SK-N-SH (cell line): ENCODE measurements at regions not wholly inside any gene's neighbourhood (a gene's known extent, or its start where the extent isn't known, plus 50 kb on each side); places are given as distances from the start of the nearest gene placed in this dataset.

Source experiments
- CTCF ChIA-PET: fragments of 300-600, 350-600 bp; formaldehyde crosslinking; extraction: SDS; loops from one replicate; lab custom pipeline; 2021; lab: Yijun Ruan, JAX
- POLR2A ChIA-PET: fragments of 350-600 bp; sonication (Branson Sonifier 250); formaldehyde crosslinking; extraction: SDS; loops from one replicate; lab custom pipeline; 2020; ENCODE audit warnings: antibody characterized with exemption, inconsistent platforms; lab: Yijun Ruan, JAX
- DNase-seq: peaks from one replicate; pipeline ENCODE4 v3.0.0; 2012
- H2AFZ ChIP-seq: fragments of 200-600 bp; sonication (generic); 2 replicates; pipeline ENCODE4 v1.8.1; 2016; ENCODE audit warnings: antibody characterized with exemption, mild to moderate bottlenecking, low read depth
- H3F3A ChIP-seq: fragments of 200-600 bp; sonication (generic); replicated peaks from 2 replicates; pipeline ENCODE3; 2016; ENCODE audit warnings: antibody characterized with exemption, mild to moderate bottlenecking; ENCODE audit not compliant: insufficient read depth
- H3K27ac ChIP-seq, 2 experiments: fragments of 200-500 bp in 1 of 2; fragments of 200-600 bp in 1 of 2; sonication (Bioruptor generic) in 1 of 2; sonication (generic), shearing (Covaris generic) in 1 of 2; 2 replicates each; pipeline versions ENCODE4 v1.5.1 to v1.6.1; 2014 to 2016; ENCODE audit warnings: low read depth in 2 of 2, inconsistent platforms in 1 of 2, low read length in 1 of 2, mild to moderate bottlenecking in 1 of 2, mixed read lengths in 1 of 2
- H3K27me3 ChIP-seq: fragments of 200-600 bp; sonication (generic), shearing (Covaris generic); 2 replicates; pipeline ENCODE4 v1.6.1; 2016; ENCODE audit warnings: mixed run types; ENCODE audit not compliant: insufficient read depth
- H3K36me3 ChIP-seq, 2 experiments: fragments of 200-500 bp in 1 of 2; fragments of 200-600 bp in 1 of 2; sonication (Bioruptor generic) in 1 of 2; sonication (generic) in 1 of 2; replicated peaks in 1 of 2; 2 replicates each; pipeline versions ENCODE3 to v1.5.1; 2014 to 2016; ENCODE audit warnings: low read length in 1 of 2, mild to moderate bottlenecking in 1 of 2; ENCODE audit not compliant: insufficient read depth in 2 of 2, control insufficient read depth in 1 of 2
- H3K4me1 ChIP-seq, 2 experiments: fragments of 200-500 bp in 1 of 2; fragments of 200-600 bp in 1 of 2; sonication (Bioruptor generic) in 1 of 2; sonication (generic), shearing (Covaris generic) in 1 of 2; 2 replicates each; pipeline versions ENCODE4 v1.5.1 to v1.6.1; 2014 to 2016; ENCODE audit warnings: low read depth in 1 of 2, low read length in 1 of 2, mixed run types in 1 of 2; ENCODE audit not compliant: insufficient read depth in 2 of 2, control insufficient read depth in 1 of 2
- H3K4me2 ChIP-seq: fragments of 200-600 bp; sonication (generic), shearing (Covaris generic); 2 replicates; pipeline ENCODE4 v1.6.1; 2017; ENCODE audit warnings: mixed run types
- H3K4me3 ChIP-seq, 2 experiments: fragments of 200-500 bp in 1 of 2; fragments of 200-600 bp in 1 of 2; sonication (Bioruptor generic) in 1 of 2; sonication (generic), shearing (Covaris generic) in 1 of 2; 2 replicates each; pipeline versions ENCODE4 v1.5.1 to v1.8.1; 2014 to 2016; ENCODE audit warnings: low read depth in 2 of 2, inconsistent platforms in 1 of 2, low read length in 1 of 2, mild to moderate bottlenecking in 1 of 2, mixed read lengths in 1 of 2, moderate library complexity in 1 of 2
- H3K79me2 ChIP-seq: fragments of 200-600 bp; sonication (generic); 2 replicates; pipeline ENCODE4 v1.8.1; 2017; ENCODE audit warnings: mild to moderate bottlenecking; ENCODE audit not compliant: insufficient read depth
- H3K9ac ChIP-seq: fragments of 200-600 bp; sonication (generic); 2 replicates; pipeline ENCODE4 v1.6.1; 2017; ENCODE audit warnings: mixed run types
- H3K9me2 ChIP-seq: fragments of 200-600 bp; sonication (generic); 2 replicates; pipeline ENCODE4 v1.6.1; 2017; ENCODE audit warnings: mixed run types
- H3K9me3 ChIP-seq: fragments of 200-600 bp; sonication (generic); 2 replicates; pipeline ENCODE4 v1.6.1; 2017; ENCODE audit warnings: mixed run types, mild to moderate bottlenecking, moderate library complexity
- H4K20me1 ChIP-seq: fragments of 200-600 bp; sonication (generic); 2 replicates; pipeline ENCODE4 v1.6.1; 2017; ENCODE audit warnings: mild to moderate bottlenecking, mixed run types; ENCODE audit not compliant: insufficient read depth
- CHD2 ChIP-seq: fragments of 150-350 bp; IDR thresholded peaks from 2 replicates; pipeline ENCODE4 v1.6.1; 2018; ENCODE audit warnings: low read length; ENCODE audit not compliant: partially characterized antibody
- EP300 ChIP-seq, 2 experiments: IDR thresholded peaks; 2 replicates each; pipeline versions ENCODE4 v1.4.0 to v1.6.1; 2012; ENCODE audit warnings: borderline replicate concordance in 1 of 2, low read depth in 1 of 2, low read length in 1 of 2
- FOSL2 ChIP-seq: IDR thresholded peaks from 2 replicates; pipeline ENCODE4 v1.4.0; 2012; ENCODE audit warnings: low read depth, mild to moderate bottlenecking, moderate library complexity, borderline replicate concordance
- FOXJ3 ChIP-seq: sonication (generic); formaldehyde crosslinking; IDR thresholded peaks from 2 replicates; pipeline ENCODE4 v1.5.1; 2020; ENCODE audit warnings: mild to moderate bottlenecking, missing genetic modification reagents
- FOXM1 ChIP-seq: IDR thresholded peaks from 2 replicates; pipeline ENCODE4 v1.4.0; 2012; ENCODE audit warnings: low read depth, mild to moderate bottlenecking
- GABPA ChIP-seq: IDR thresholded peaks from 2 replicates; pipeline ENCODE4 v1.4.0; 2012; ENCODE audit warnings: low read depth, mild to moderate bottlenecking
- GATA2 ChIP-seq: sonication (generic); formaldehyde crosslinking; IDR thresholded peaks from 2 replicates; pipeline ENCODE4 v1.5.0; 2020; ENCODE audit warnings: mild to moderate bottlenecking, missing genetic modification reagents
- IRF3 ChIP-seq: fragments of 150-350 bp; IDR thresholded peaks from 2 replicates; pipeline ENCODE4 v1.6.1; 2016; ENCODE audit warnings: mild to moderate bottlenecking, low read depth, low read length
- NFIC ChIP-seq: IDR thresholded peaks from 2 replicates; pipeline ENCODE4 v1.4.0; 2012; ENCODE audit warnings: borderline replicate concordance
- RAD21 ChIP-seq: IDR thresholded peaks from 2 replicates; pipeline ENCODE4 v1.6.1; 2012; ENCODE audit warnings: mild to moderate bottlenecking, low read length
- RCOR1 ChIP-seq: fragments of 150-350 bp; IDR thresholded peaks from 2 replicates; pipeline ENCODE4 v1.6.1; 2017; ENCODE audit warnings: antibody characterized with exemption, low read length
- RXRA ChIP-seq: IDR thresholded peaks from 2 replicates; pipeline ENCODE4 v1.4.0; 2012; ENCODE audit warnings: low read depth, mild to moderate bottlenecking, borderline replicate concordance
- SMC3 ChIP-seq: IDR thresholded peaks from 2 replicates; pipeline ENCODE4 v1.6.1; 2012; ENCODE audit warnings: low read depth, low read length, improper control_type of control experiment
- TAF1 ChIP-seq: IDR thresholded peaks from 2 replicates; pipeline ENCODE4 v1.6.1; 2012; ENCODE audit warnings: low read depth, mild to moderate bottlenecking, low read length, moderate library complexity, borderline replicate concordance
- TCF12 ChIP-seq: IDR thresholded peaks from 2 replicates; pipeline ENCODE4 v1.4.0; 2012
- TEAD4 ChIP-seq: IDR thresholded peaks from 2 replicates; pipeline ENCODE4 v1.4.0; 2012; ENCODE audit warnings: mild to moderate bottlenecking, borderline replicate concordance; ENCODE audit not compliant: insufficient read depth
- USF2 ChIP-seq: fragments of 150-350 bp; IDR thresholded peaks from 2 replicates; pipeline ENCODE4 v1.6.1; 2017; ENCODE audit warnings: antibody characterized with exemption, low read length, low read depth, borderline replicate concordance
- YY1 ChIP-seq: IDR thresholded peaks from 2 replicates; pipeline ENCODE4 v1.4.0; 2012; ENCODE audit warnings: low read depth, mild to moderate bottlenecking
- WGBS: methylation state at CpG from one replicate; pipeline ENCODE4 v1.1.6; 2017; ENCODE audit warnings: low lambda C conversion rate; 5-methylcytosine and 5-hydroxymethylcytosine counted together

GRCh38 chr1:30270461-30270860 lies 452.9 kb downstream of the MATN1 start:
- 23% methylated on average over 1 of the region's 1 CpG for WGBS
- Histone ChIP-seq H3K9me3 (no peaks in the 10 kb centered on the region), H3K9me2 (no peaks in the 10 kb centered on the region), H3K27me3 (no peaks in the 10 kb centered on the region), H3F3A (no peaks in the 10 kb centered on the region), H4K20me1 (no peaks in the 10 kb centered on the region), H2AFZ (no peak overlapping the region), H3K4me2 (no peak overlapping the region), H3K4me3 (no peak overlapping the region), H3K9ac (no peak overlapping the region)
- CTCF ChIA-PET = no interaction called here
- TF ChIP-seq NFIC (no peak), TEAD4 (no peak), RCOR1 (no peak), FOXJ3 (CRISPR knock-in tag) (no peak), SMC3 (no peak), TAF1 (no peak), FOSL2 (no peak), EP300 (IDR thresholded peaks at IDR 0.05; ENCODE audit: borderline replicate concordance in 1 of 2, low read depth in 1 of 2, low read length in 1 of 2) (no peak), YY1 (no peak), FOXM1 (no peak), RXRA (no peak)
- TF ChIP-seq, all 33 proteins: peak for 0
- POLR2A ChIA-PET = no interaction called here
- Histone ChIP-seq H3K36me3 (no peaks in the 10 kb centered on the region), H3K4me1 (no peaks in the 10 kb centered on the region), H3K79me2 (no peaks in the 10 kb centered on the region), H3K27ac (no peak overlapping the region)
- no peak for DNase-seq

GRCh38 chr1:30268923-30269666 lies 454.3 kb downstream of the MATN1 start:
- Histone ChIP-seq H3K9ac (no peak overlapping the region), H3F3A (no peaks in the 10 kb centered on the region), H3K27me3 (no peaks in the 10 kb centered on the region), H4K20me1 (no peaks in the 10 kb centered on the region), H3K9me3 (no peaks in the 10 kb centered on the region), H3K79me2 (no peaks in the 10 kb centered on the region), H3K4me1 (peaks cover 0 to 6% of the 10 kb centered on the region in 2 experiments; a peak in 1 of 4 replicates), H3K36me3 (no peaks in the 10 kb centered on the region), H3K27ac (no peak overlapping the region), H3K4me2 (no peak overlapping the region), H3K9me2 (no peaks in the 10 kb centered on the region), H2AFZ (no peak overlapping the region)
- ChIA-PET POLR2A (no interaction called here), CTCF (interaction anchor here (0.6 kb wide), 1 partner anchor 642 kb away, joined by 3 read pairs; no protein-coding TSS in a partner anchor)
- no peak for TF ChIP-seq FOXM1
- no peak for TF ChIP-seq RAD21
- TF ChIP-seq TCF12 = no peak
- no peak for TF ChIP-seq GATA2
- TF ChIP-seq, all 33 proteins: peak for 0
- whole genome bisulfite sequencing = 12% methylated on average over 3 of the region's 4 CpGs
- DNase-seq = no peak
- H3K4me3 ChIP-seq = no peak overlapping the region

- H3K4me1 ChIP-seq = peaks cover 0 to 14% of the 10 kb centered on the region in 2 experiments; a peak in 1 of 4 replicates
- CTCF ChIA-PET = no interaction called here
- 24% methylated on average over 6 of the region's 6 CpGs for WGBS
- H3K9me3 ChIP-seq = no peaks in the 10 kb centered on the region
- no peaks in the 10 kb centered on the region for H3K27me3 ChIP-seq
- no peak overlapping the region for H2AFZ ChIP-seq
- TF ChIP-seq YY1 (no peak), USF2 (no peak), RXRA (no peak), CHD2 (no peak), FOXM1 (no peak), GABPA (no peak), IRF3 (no peak)
- POLR2A ChIA-PET = no interaction called here
- no peak for DNase-seq
- no peaks in the 10 kb centered on the region for H3K9me2 ChIP-seq
- no peaks in the 10 kb centered on the region for H3F3A ChIP-seq
- no peaks in the 10 kb centered on the region for H3K36me3 ChIP-seq
- H3K79me2 ChIP-seq = no peaks in the 10 kb centered on the region
- no peak overlapping the region for H3K9ac ChIP-seq
- no peaks in the 10 kb centered on the region for H4K20me1 ChIP-seq
- no peak overlapping the region for H3K4me3 ChIP-seq
- H3K4me2 ChIP-seq = no peak overlapping the region
- no peak overlapping the region for H3K27ac ChIP-seq
Measured at GRCh38 chr1:30267856-30268255, 455.5 kb downstream of the MATN1 start.
